ENCODE measurements at regions not wholly inside any gene's neighbourhood (a gene's known extent, or its start where the extent isn't known, plus 50 kb on each side); places are given as distances from the start of the nearest gene placed in this dataset.

DNA sequence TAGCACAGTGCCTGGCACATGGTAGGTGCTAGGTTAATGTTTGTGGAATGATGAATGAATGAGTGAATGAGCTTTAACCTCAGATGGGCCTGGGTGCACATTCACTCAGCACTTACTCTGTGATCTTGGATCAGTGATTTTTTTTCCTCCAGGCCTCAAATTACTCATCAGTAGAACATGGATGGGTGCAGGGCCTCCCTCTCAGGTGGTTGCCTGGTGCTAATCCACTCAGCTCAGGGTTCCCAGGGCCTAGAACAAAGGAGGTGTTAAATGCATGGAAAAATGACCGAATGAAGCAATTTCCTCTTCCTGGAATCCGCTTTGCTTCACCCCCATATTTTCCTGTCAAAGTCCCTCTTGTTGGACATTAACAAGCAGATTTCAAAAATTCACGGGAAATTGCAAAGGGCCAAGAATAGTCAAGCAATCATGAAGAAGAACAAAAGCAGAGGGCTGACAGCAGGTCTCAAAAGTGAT, 93.5 kb downstream of the MYEOV start:
- no peak for ATAC-seq
- H3K9me3 Mint-ChIP-seq = peaks cover 9% of the 10 kb centered on the region

GRCh38 chr11:69388210-69388609, 93.3 kb upstream of the LINC01488 start:
- no peak overlapping the region for H3K4me3 Mint-ChIP-seq
- H3K4me1 Mint-ChIP-seq (ENCODE audit: low read depth in 2 of 2) = peaks cover 0 to 5% of the 10 kb centered on the region in 2 donors
- no peak for ATAC-seq
- H3K36me3 Mint-ChIP-seq = peaks cover 17% of the 10 kb centered on the region
- DNase-seq (ENCODE audit: low spot score) = no peak
- H3K9me3 Mint-ChIP-seq = peaks cover 9% of the 10 kb centered on the region
- no peak overlapping the region for H3K27ac Mint-ChIP-seq
- peaks cover 0 to 12% of the 10 kb centered on the region in 2 donors for H3K27me3 Mint-ChIP-seq

More for the DNA sequence above, 93.5 kb downstream of the MYEOV start:
- peaks cover 0 to 5% of the 10 kb centered on the region in 2 donors for H3K4me1 Mint-ChIP-seq (ENCODE audit: low read depth in 2 of 2)
- H3K27ac Mint-ChIP-seq = no peak overlapping the region
- H3K27me3 Mint-ChIP-seq = peaks cover 0 to 8% of the 10 kb centered on the region in 2 donors
- H3K4me3 Mint-ChIP-seq = no peak overlapping the region
- H3K36me3 Mint-ChIP-seq = peaks cover 17% of the 10 kb centered on the region
- DNase-seq (ENCODE audit: low spot score) = no peak

GRCh38 chr11:69388661-69389060, 92.8 kb upstream of the LINC01488 start:
- DNase-seq (ENCODE audit: low spot score) (no peak), ATAC-seq (no peak)
- Mint-ChIP-seq H3K27ac (no peak overlapping the region), H3K9me3 (peaks cover 9% of the 10 kb centered on the region), H3K36me3 (peaks cover 17% of the 10 kb centered on the region), H3K4me1 (ENCODE audit: low read depth in 2 of 2) (peaks cover 0 to 5% of the 10 kb centered on the region in 2 donors), H3K27me3 (peaks cover 0 to 12% of the 10 kb centered on the region in 2 donors), H3K4me3 (no peak overlapping the region)

GRCh38 chr11:69390561-69390960, 90.9 kb upstream of the LINC01488 start:
- H3K27me3 Mint-ChIP-seq = peaks cover 0 to 12% of the 10 kb centered on the region in 2 donors
- ATAC-seq (no peak), DNase-seq (ENCODE audit: low spot score) (no peak)
- H3K9me3 Mint-ChIP-seq = peaks cover 9% of the 10 kb centered on the region
- peaks cover 17% of the 10 kb centered on the region for H3K36me3 Mint-ChIP-seq
- no peak overlapping the region for H3K27ac Mint-ChIP-seq
- no peak overlapping the region for H3K4me3 Mint-ChIP-seq
- H3K4me1 Mint-ChIP-seq (ENCODE audit: low read depth in 2 of 2) = peaks cover 0 to 5% of the 10 kb centered on the region in 2 donors

GRCh38 chr11:69391192-69392103, 90.0 kb upstream of the LINC01488 start:
- Mint-ChIP-seq H3K9me3 (peaks cover 9% of the 10 kb centered on the region), H3K27me3 (peaks cover 0 to 12% of the 10 kb centered on the region in 2 donors), H3K27ac (no peak overlapping the region), H3K36me3 (peaks cover 17% of the 10 kb centered on the region), H3K4me1 (ENCODE audit: low read depth in 2 of 2) (peaks cover 0 to 5% of the 10 kb centered on the region in 2 donors), H3K4me3 (no peak overlapping the region)
- ATAC-seq (no peak), DNase-seq (ENCODE audit: low spot score) (no peak)

GRCh38 chr11:69392104-69392653, 89.3 kb upstream of the LINC01488 start:
- Mint-ChIP-seq H3K27ac (no peak overlapping the region), H3K9me3 (peaks cover 9% of the 10 kb centered on the region), H3K36me3 (peaks cover 16% of the 10 kb centered on the region), H3K4me1 (ENCODE audit: low read depth in 2 of 2) (peaks cover 0 to 5% of the 10 kb centered on the region in 2 donors), H3K4me3 (no peak overlapping the region), H3K27me3 (peaks cover 0 to 12% of the 10 kb centered on the region in 2 donors)
- ATAC-seq (no peak), DNase-seq (ENCODE audit: low spot score) (no peak)

GRCh38 chr11:69393178-69393832, 88.2 kb upstream of the LINC01488 start:
- Mint-ChIP-seq H3K4me1 (ENCODE audit: low read depth in 2 of 2) (peaks cover under 1 to 1% of the 10 kb centered on the region in 2 donors), H3K27ac (no peak overlapping the region), H3K4me3 (no peak overlapping the region), H3K9me3 (peaks cover 5% of the 10 kb centered on the region), H3K27me3 (peaks cover 0 to 12% of the 10 kb centered on the region in 2 donors), H3K36me3 (peaks cover 5% of the 10 kb centered on the region)
- DNase-seq (ENCODE audit: low spot score) = no peak
- ATAC-seq = no peak

DNA sequence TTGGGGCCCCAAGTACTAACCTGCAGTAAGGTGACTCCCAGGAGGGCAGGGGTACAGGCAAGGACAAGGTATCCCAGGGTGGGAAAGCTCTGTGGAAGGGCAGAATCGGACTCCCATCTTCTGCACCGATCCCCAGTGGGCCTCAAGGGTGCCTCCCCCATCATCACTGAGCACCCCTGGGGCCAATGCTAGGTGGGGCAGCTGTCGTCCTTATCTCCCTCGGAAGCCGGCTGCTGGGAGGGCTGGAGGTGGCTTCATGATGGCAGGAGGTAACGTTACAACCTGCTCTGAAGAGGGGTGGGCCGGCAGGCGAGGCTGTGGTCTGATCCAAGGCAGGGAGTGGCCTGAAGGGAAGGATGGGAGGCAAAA, 87.6 kb upstream of the LINC01488 start:
- DNase-seq (ENCODE audit: low spot score) (no peak), ATAC-seq (no peak)
- H3K27ac Mint-ChIP-seq = no peak overlapping the region
- H3K4me3 Mint-ChIP-seq = no peak overlapping the region
- no peaks in the 10 kb centered on the region for H3K36me3 Mint-ChIP-seq
- H3K9me3 Mint-ChIP-seq = peaks cover under 1% of the 10 kb centered on the region
- peaks cover 2 to 5% of the 10 kb centered on the region in 2 donors for H3K4me1 Mint-ChIP-seq (ENCODE audit: low read depth in 2 of 2)
- H3K27me3 Mint-ChIP-seq = peaks cover 0 to 16% of the 10 kb centered on the region in 2 donors

DNA sequence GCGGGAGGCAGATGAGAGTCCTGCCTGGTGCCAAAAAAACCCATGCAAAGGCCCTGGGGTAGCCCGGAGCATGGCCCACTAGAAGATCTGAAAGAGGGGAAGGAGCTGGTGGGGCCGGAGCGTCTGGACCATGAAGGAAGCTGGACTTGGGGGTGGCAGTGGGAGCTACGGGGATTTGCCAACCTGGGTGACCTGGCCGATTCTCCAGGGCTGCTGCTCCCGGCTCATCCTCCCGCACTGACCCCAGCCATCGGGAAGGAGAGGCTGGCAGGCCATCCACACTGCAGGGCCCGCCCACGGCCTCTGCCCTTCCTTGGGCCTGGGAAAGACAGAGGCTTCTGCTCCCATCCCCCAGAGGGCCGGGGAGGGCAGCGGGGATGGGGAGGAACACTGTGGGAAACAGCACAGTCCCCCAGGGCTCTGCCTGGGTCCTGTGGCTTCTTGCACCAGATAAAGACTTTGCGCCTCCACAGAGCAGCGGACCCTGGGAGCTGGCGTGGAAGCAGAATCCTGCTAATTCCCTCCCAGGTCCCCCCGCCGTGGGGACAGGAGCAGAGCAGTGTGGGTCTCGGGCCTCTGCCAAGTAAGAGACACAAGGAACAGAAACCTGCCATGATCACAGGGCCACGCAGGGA, 87.1 kb upstream of the LINC01488 start:
- DNase-seq (ENCODE audit: low spot score) = no peak
- H3K4me1 Mint-ChIP-seq (ENCODE audit: low read depth in 2 of 2) = peaks cover 2 to 5% of the 10 kb centered on the region in 2 donors
- H3K36me3 Mint-ChIP-seq = no peaks in the 10 kb centered on the region
- H3K27me3 Mint-ChIP-seq = peaks cover 0 to 16% of the 10 kb centered on the region in 2 donors
- no peak overlapping the region for H3K4me3 Mint-ChIP-seq
- ATAC-seq = no peak
- H3K9me3 Mint-ChIP-seq = no peaks in the 10 kb centered on the region
- H3K27ac Mint-ChIP-seq = no peak overlapping the region

- Mint-ChIP-seq H3K36me3 (no peaks in the 10 kb centered on the region), H3K27me3 (peaks cover 0 to 14% of the 10 kb centered on the region in 2 donors), H3K4me3 (no peak overlapping the region), H3K9me3 (no peaks in the 10 kb centered on the region), H3K4me1 (ENCODE audit: low read depth in 2 of 2) (peaks cover 5 to 6% of the 10 kb centered on the region in 2 donors), H3K27ac (no peak overlapping the region)
- no peak for ATAC-seq
- no peak for DNase-seq (ENCODE audit: low spot score)
Measured at GRCh38 chr11:69394869-69395246, 86.6 kb upstream of the LINC01488 start.

DNA sequence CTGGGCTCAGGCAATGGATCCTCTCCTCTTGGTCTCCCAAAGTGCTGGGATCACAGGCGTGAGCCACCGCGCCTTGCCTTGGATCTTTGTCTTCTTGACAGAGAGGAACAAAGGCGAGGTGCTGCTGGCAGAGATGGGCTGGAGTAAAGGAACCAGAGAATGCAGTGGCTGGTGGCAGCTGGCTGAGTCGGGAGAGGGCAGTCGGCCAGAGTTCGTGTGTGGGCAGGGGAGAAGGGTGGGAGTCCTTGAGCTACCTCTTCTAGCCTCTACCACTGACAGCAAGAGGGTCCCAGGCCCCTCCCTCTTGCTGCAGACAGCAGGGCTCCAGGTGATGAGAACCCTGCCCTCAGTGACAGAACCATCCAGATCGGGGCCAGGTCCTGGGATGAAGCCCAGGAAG, 86.2 kb upstream of the LINC01488 start:
- H3K4me3 Mint-ChIP-seq = no peak overlapping the region
- DNase-seq (ENCODE audit: low spot score) = no peak
- H3K27ac Mint-ChIP-seq = no peak overlapping the region

DNA sequence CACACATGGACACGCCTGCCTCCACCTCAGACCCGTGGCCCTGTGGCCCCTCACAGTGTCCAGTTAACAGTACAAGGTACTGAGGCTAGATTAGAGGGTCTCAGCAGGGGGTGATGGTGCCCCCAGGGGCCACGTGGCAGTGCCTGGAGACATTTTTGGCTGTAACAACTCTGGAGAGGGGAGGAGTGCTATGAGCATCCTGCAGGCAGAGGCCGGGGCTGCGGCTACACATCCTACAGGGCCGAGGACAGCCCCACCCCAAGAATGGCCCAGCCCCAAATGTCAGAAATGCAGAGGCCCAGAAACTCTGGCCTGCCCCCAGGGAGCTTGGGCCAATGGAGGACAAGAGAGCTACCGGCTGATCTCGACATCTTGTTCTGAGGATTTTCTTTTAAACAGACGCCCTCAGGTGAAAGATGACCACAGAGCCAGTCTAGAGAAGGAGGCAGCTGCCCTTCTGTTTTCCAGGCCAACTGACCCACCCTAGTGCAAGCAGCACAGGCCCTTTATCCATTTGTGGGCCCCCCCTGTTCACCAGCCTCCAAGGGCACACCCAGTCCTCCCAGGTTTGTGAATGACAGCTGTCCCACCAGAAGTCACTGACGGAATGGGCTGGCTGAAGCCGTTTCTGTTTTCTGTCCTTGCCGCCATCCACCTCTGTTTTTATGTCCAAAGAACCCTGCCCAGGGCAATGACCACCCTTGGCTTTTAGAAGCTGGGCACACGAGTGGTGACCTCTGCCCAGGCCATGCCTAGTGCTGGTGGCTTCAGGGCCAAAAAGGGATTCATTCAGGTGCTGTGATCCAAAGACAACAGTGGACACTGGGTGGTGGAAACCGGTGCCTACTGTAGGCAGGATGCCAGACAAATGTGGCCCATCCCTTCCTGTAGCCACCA, 85.2 kb upstream of the LINC01488 start:
- ATAC-seq (no peak), DNase-seq (ENCODE audit: low spot score) (no peak)
- Mint-ChIP-seq H3K36me3 (no peaks in the 10 kb centered on the region), H3K27ac (no peak overlapping the region), H3K4me1 (ENCODE audit: low read depth in 2 of 2) (peaks cover 8 to 18% of the 10 kb centered on the region in 2 donors), H3K9me3 (no peaks in the 10 kb centered on the region), H3K4me3 (no peak overlapping the region), H3K27me3 (peaks cover 4 to 12% of the 10 kb centered on the region in 2 donors)

More for the DNA sequence above, 86.2 kb upstream of the LINC01488 start:
- peaks cover 0 to 15% of the 10 kb centered on the region in 2 donors for H3K27me3 Mint-ChIP-seq
- no peaks in the 10 kb centered on the region for H3K9me3 Mint-ChIP-seq
- H3K4me1 Mint-ChIP-seq (ENCODE audit: low read depth in 2 of 2) = peaks cover 5 to 10% of the 10 kb centered on the region in 2 donors
- ATAC-seq = no peak
- H3K36me3 Mint-ChIP-seq = no peaks in the 10 kb centered on the region

DNA sequence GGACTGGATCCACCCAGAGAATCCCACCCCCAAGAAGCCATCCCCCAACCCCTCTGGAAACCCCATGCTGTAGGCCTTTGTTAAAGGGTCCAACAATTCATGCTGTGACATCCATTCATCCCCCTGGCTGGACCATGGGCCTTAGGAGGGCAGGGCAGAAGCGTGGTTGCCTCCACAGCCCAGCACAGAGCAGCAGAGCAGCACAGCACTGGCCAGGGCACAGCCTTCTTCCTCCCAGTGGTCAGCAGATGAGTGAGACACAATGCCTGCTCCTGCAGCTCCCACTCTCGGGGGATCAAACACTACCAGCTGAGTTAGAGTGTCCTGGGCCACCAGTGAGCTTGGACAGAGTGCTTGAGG, 84.5 kb upstream of the LINC01488 start:
- H3K4me1 Mint-ChIP-seq (ENCODE audit: low read depth in 2 of 2) = peaks cover 14 to 24% of the 10 kb centered on the region in 2 donors
- H3K36me3 Mint-ChIP-seq = no peaks in the 10 kb centered on the region
- no peak for DNase-seq (ENCODE audit: low spot score)
- H3K9me3 Mint-ChIP-seq = no peaks in the 10 kb centered on the region
- H3K27me3 Mint-ChIP-seq = peaks cover 8 to 18% of the 10 kb centered on the region in 2 donors
- no peak overlapping the region for H3K27ac Mint-ChIP-seq
- no peak overlapping the region for H3K4me3 Mint-ChIP-seq
- no peak for ATAC-seq
